Type B pancreatic cell (in vitro differentiated cells): ENCODE measurements at regions not wholly inside any gene's neighbourhood (a gene's known extent, or its start where the extent isn't known, plus 50 kb on each side); places are given as distances from the start of the nearest gene placed in this dataset.

Source experiments
- DNase-seq: peaks from one replicate; pipeline ENCODE4 v3.0.0; 2021; ENCODE audit warnings: mixed read lengths; ENCODE audit not compliant: unreplicated experiment; ENCODE audit errors: extremely low spot score
- H3K27ac Mint-ChIP-seq: 2 replicates; pipeline ENCODE4 v1.8.0; 2021; ENCODE audit warnings: mild to moderate bottlenecking, mixed read lengths
- H3K27me3 Mint-ChIP-seq: 2 replicates; pipeline ENCODE4 v1.8.0; 2021; ENCODE audit warnings: mixed read lengths
- H3K36me3 Mint-ChIP-seq: 2 replicates; pipeline ENCODE4 v1.8.0; 2021; ENCODE audit warnings: mixed read lengths
- H3K4me1 Mint-ChIP-seq: one replicate; pipeline ENCODE4 v1.8.0; 2021; ENCODE audit warnings: mixed read lengths; ENCODE audit not compliant: unreplicated experiment
- H3K4me3 Mint-ChIP-seq: 2 replicates; pipeline ENCODE4 v1.8.0; 2021; ENCODE audit warnings: mild to moderate bottlenecking, mixed read lengths
- H3K9me3 Mint-ChIP-seq: 2 replicates; pipeline ENCODE4 v1.8.0; 2021; ENCODE audit warnings: mixed read lengths
- CTCF ChIP-seq: fragments of 200-600 bp; sonication (generic); conservative IDR thresholded peaks from 2 replicates; pipeline ENCODE4 v1.5.0; 2021; ENCODE audit warnings: antibody characterized with exemption, mild to moderate bottlenecking

- Mint-ChIP-seq H3K27ac (no peak overlapping the region), H3K4me3 (no peak overlapping the region), H3K27me3 (no peaks in the 10 kb centered on the region), H3K4me1 (no peaks in the 10 kb centered on the region), H3K36me3 (no peaks in the 10 kb centered on the region), H3K9me3 (no peaks in the 10 kb centered on the region)
- no peak for TF ChIP-seq CTCF
- DNase-seq = no peak
Observed at GRCh38 chrX:43166874-43167273, 388.9 kb upstream of the PPP1R2C start.

- Mint-ChIP-seq H3K27ac (no peak overlapping the region), H3K36me3 (no peaks in the 10 kb centered on the region), H3K9me3 (no peaks in the 10 kb centered on the region), H3K4me3 (no peak overlapping the region), H3K4me1 (no peaks in the 10 kb centered on the region), H3K27me3 (no peaks in the 10 kb centered on the region)
- DNase-seq = no peak
- no peak for TF ChIP-seq CTCF
Observed at GRCh38 chrX:43175434-43175833, 397.5 kb upstream of the PPP1R2C start.

GRCh38 chrX:43176686-43177085 is 398.7 kb upstream of the PPP1R2C start:
- no peak for TF ChIP-seq CTCF
- H3K36me3 Mint-ChIP-seq = no peaks in the 10 kb centered on the region
- H3K4me1 Mint-ChIP-seq = no peaks in the 10 kb centered on the region
- no peak for DNase-seq
- no peaks in the 10 kb centered on the region for H3K9me3 Mint-ChIP-seq
- H3K27me3 Mint-ChIP-seq = no peaks in the 10 kb centered on the region
- no peak overlapping the region for H3K4me3 Mint-ChIP-seq
- no peak overlapping the region for H3K27ac Mint-ChIP-seq

- no peak for DNase-seq
- no peaks in the 10 kb centered on the region for H3K4me1 Mint-ChIP-seq
- no peaks in the 10 kb centered on the region for H3K27me3 Mint-ChIP-seq
- no peaks in the 10 kb centered on the region for H3K9me3 Mint-ChIP-seq
- no peaks in the 10 kb centered on the region for H3K36me3 Mint-ChIP-seq
- H3K4me3 Mint-ChIP-seq = no peak overlapping the region
- H3K27ac Mint-ChIP-seq = no peak overlapping the region
- TF ChIP-seq CTCF = no peak
Observed at GRCh38 chrX:43188296-43188695, 410.3 kb upstream of the PPP1R2C start.

- Mint-ChIP-seq H3K36me3 (no peaks in the 10 kb centered on the region), H3K27ac (no peak overlapping the region), H3K4me1 (no peaks in the 10 kb centered on the region), H3K27me3 (no peaks in the 10 kb centered on the region), H3K9me3 (peaks cover 8% of the 10 kb centered on the region), H3K4me3 (no peak overlapping the region)
- no peak for DNase-seq
- no peak for TF ChIP-seq CTCF
Observed at GRCh38 chrX:43211570-43211969, 433.6 kb upstream of the PPP1R2C start.

- DNase-seq = no peak
- H3K36me3 Mint-ChIP-seq = no peaks in the 10 kb centered on the region
- TF ChIP-seq CTCF = no peak
Observed at GRCh38 chrX:43218198-43218597, 437.9 kb upstream of the MAOA start.

More at GRCh38 chrX:43218198-43218597, 437.9 kb upstream of the MAOA start:
- no peaks in the 10 kb centered on the region for H3K27me3 Mint-ChIP-seq
- no peak overlapping the region for H3K27ac Mint-ChIP-seq
- no peak overlapping the region for H3K4me3 Mint-ChIP-seq
- H3K4me1 Mint-ChIP-seq = no peaks in the 10 kb centered on the region
- peaks cover 8% of the 10 kb centered on the region for H3K9me3 Mint-ChIP-seq
